Mesothelial cell of epicardium (in vitro differentiated cells): ENCODE measurements at regions not wholly inside any gene's neighbourhood (a gene's known extent, or its start where the extent isn't known, plus 50 kb on each side); places are given as distances from the start of the nearest gene placed in this dataset.

ENCODE experiments used
- DNase-seq, 2 experiments: peaks; one replicate each; pipeline ENCODE4 v3.0.0; 2021; ENCODE audit warnings: low spot score in 2 of 2; ENCODE audit not compliant: unreplicated experiment in 2 of 2
- H3K27ac Mint-ChIP-seq: 2 replicates; pipeline ENCODE4 v1.8.0; 2021; ENCODE audit warnings: mixed read lengths
- H3K27me3 Mint-ChIP-seq: 2 replicates; pipeline ENCODE4 v1.8.0; 2021; ENCODE audit warnings: low read depth, mixed read lengths
- H3K36me3 Mint-ChIP-seq: 2 replicates; pipeline ENCODE4 v1.8.0; 2021; ENCODE audit warnings: mixed read lengths
- H3K4me1 Mint-ChIP-seq: 2 replicates; pipeline ENCODE4 v1.8.0; 2021; ENCODE audit warnings: mixed read lengths
- H3K4me3 Mint-ChIP-seq: 2 replicates; pipeline ENCODE4 v1.8.0; 2021; ENCODE audit warnings: mild to moderate bottlenecking, moderate library complexity, mixed read lengths
- H3K9me3 Mint-ChIP-seq: 2 replicates; pipeline ENCODE4 v1.8.0; 2021; ENCODE audit warnings: mixed read lengths
- TF ChIP-seq, protein P1 (sequence below): fragments of 200-600 bp; sonication (generic); IDR thresholded peaks from one replicate; pipeline ENCODE4 v1.5.0; 2021; ENCODE audit warnings: antibody characterized with exemption; ENCODE audit not compliant: unreplicated experiment

DNA sequence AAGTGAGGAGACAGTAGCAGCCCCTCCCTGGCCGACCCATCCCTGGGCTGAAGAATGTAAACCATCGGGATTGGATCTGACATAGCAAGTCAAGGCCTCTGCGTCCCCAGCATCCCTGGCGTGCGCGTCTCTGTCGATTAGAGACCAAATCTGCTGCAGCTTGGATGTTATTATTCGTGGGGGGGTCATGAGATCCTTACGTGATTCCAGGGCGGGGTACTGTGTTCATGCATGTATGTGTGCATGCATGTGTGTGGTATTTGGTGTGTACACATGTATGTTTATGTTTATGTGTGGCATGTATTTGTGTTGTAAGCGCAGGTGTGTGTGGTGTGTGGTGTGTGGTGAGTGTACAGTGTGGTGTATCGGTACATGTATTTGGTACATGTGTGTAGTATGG lies 741.8 kb upstream of the SALL3 start:
- H3K36me3 Mint-ChIP-seq, result peaks cover 2% of the 10 kb centered on the region

GRCh38 chr18:78238404-78239089 lies 741.1 kb upstream of the SALL3 start:
- peaks cover 21% of the 10 kb centered on the region for H3K4me1 Mint-ChIP-seq
- H3K27me3 Mint-ChIP-seq, result peaks cover 8% of the 10 kb centered on the region
- no peak overlapping the region for H3K4me3 Mint-ChIP-seq
- TF ChIP-seq, protein P1, sequence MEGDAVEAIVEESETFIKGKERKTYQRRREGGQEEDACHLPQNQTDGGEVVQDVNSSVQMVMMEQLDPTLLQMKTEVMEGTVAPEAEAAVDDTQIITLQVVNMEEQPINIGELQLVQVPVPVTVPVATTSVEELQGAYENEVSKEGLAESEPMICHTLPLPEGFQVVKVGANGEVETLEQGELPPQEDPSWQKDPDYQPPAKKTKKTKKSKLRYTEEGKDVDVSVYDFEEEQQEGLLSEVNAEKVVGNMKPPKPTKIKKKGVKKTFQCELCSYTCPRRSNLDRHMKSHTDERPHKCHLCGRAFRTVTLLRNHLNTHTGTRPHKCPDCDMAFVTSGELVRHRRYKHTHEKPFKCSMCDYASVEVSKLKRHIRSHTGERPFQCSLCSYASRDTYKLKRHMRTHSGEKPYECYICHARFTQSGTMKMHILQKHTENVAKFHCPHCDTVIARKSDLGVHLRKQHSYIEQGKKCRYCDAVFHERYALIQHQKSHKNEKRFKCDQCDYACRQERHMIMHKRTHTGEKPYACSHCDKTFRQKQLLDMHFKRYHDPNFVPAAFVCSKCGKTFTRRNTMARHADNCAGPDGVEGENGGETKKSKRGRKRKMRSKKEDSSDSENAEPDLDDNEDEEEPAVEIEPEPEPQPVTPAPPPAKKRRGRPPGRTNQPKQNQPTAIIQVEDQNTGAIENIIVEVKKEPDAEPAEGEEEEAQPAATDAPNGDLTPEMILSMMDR, result no peak
- H3K9me3 Mint-ChIP-seq, result peaks cover 7% of the 10 kb centered on the region
- no peak for DNase-seq
- no peak overlapping the region for H3K27ac Mint-ChIP-seq
- H3K36me3 Mint-ChIP-seq, result peaks cover 2% of the 10 kb centered on the region

More for the DNA sequence above, 741.8 kb upstream of the SALL3 start:
- H3K4me1 Mint-ChIP-seq, result peaks cover 20% of the 10 kb centered on the region
- no peak for DNase-seq
- H3K27me3 Mint-ChIP-seq, result peaks cover 10% of the 10 kb centered on the region
- H3K27ac Mint-ChIP-seq, result no peak overlapping the region
- TF ChIP-seq, protein P1, result no peak
- H3K4me3 Mint-ChIP-seq, result no peak overlapping the region
- peaks cover 7% of the 10 kb centered on the region for H3K9me3 Mint-ChIP-seq

- no peak for DNase-seq
- H3K9me3 Mint-ChIP-seq, result peaks cover 7% of the 10 kb centered on the region
- H3K27me3 Mint-ChIP-seq, result peaks cover 7% of the 10 kb centered on the region
- H3K27ac Mint-ChIP-seq, result no peak overlapping the region
- H3K36me3 Mint-ChIP-seq, result peaks cover 2% of the 10 kb centered on the region
- peaks cover 21% of the 10 kb centered on the region for H3K4me1 Mint-ChIP-seq
- no peak overlapping the region for H3K4me3 Mint-ChIP-seq
- TF ChIP-seq, protein P1, result no peak
Observed at GRCh38 chr18:78239090-78239457, 740.5 kb upstream of the SALL3 start.

DNA sequence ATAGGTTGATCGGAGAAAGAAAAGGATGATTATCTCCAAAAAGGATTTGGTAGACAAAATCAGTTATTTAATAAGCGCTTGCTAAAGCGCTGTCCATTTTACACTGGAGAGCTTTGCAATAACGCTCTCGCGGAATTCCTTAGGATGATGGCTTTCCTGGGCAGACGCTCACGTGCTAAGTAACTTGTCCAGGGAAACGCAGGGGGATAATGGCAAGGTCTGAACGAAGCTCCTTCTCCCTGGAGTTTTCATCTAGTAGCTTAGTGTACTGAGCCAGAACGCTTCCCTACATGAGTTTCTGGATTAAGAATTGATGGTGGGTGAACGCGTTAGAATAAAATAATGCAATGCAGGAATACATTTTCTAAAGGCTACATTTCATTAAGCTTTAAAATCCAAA lies 739.5 kb upstream of the SALL3 start:
- Mint-ChIP-seq H3K27ac (no peak overlapping the region), H3K4me1 (peaks cover 21% of the 10 kb centered on the region), H3K36me3 (peaks cover 2% of the 10 kb centered on the region), H3K4me3 (no peak overlapping the region), H3K27me3 (peaks cover 5% of the 10 kb centered on the region), H3K9me3 (peaks cover 7% of the 10 kb centered on the region)
- DNase-seq, result no peak
- TF ChIP-seq, protein P1, result no peak

DNA sequence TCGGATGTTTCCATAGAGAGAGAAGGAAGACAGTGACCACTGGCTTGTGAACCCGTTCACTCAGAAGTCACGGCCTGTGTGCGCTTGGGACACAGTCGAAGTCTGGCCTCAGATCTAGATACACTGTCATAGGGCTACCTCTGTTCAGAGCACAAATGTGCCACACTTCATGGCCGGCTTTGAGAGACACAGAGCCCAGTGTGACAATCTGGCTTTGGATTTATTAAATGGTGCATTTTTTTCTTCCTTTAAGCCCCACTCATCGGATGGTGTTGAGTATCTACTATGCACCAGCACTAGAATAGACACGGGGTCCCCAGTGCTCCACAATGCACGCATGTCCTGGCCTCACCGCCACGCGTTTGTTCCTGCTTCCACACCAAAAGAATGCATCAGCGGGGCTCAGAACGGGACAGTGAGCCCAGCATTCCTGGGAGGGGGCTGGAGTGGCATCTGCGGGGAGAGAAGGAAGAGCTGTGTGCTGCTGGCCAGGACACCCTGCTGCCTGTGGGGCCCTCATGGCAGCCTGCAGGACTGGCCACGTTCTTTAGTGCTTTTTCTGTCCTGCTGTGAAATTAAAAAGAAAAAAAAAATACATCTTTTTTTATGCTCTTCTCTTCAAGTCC lies 738.9 kb upstream of the SALL3 start:
- Mint-ChIP-seq H3K9me3 (peaks cover 7% of the 10 kb centered on the region), H3K4me3 (no peak overlapping the region), H3K27me3 (peaks cover 8% of the 10 kb centered on the region), H3K36me3 (peaks cover 2% of the 10 kb centered on the region), H3K27ac (no peak overlapping the region), H3K4me1 (peaks cover 21% of the 10 kb centered on the region)
- DNase-seq, result no peak
- TF ChIP-seq, protein P1, result no peak
